WTC11 (cell line): ENCODE measurements at regions not wholly inside any gene's neighbourhood (a gene's known extent, or its start where the extent isn't known, plus 50 kb on each side); places are given as distances from the start of the nearest gene placed in this dataset.

Source experiments
- ATAC-seq: fragments of 200-7000 bp; cut with Tn5 transposase; 2 replicates; pipeline ENCODE4 v1.10.0; 2021; ENCODE audit warnings: mild to moderate bottlenecking, moderate library complexity
- CTCF ChIA-PET: fragments of 300-600 bp; sonication (Branson Sonifier 250); formaldehyde crosslinking; loops from one replicate; lab custom pipeline; 2021; ENCODE audit warnings: antibody characterized with exemption; lab: Charles Lee
- POLR2A ChIA-PET: fragments of 350-600 bp; sonication (Branson Sonifier 250); formaldehyde crosslinking; loops from one replicate; lab custom pipeline; 2021; ENCODE audit warnings: antibody characterized with exemption; lab: Charles Lee
- DNase-seq: peaks from one replicate; pipeline ENCODE4 v3.0.0; 2021; ENCODE audit warnings: low spot score
- H3K27ac Mint-ChIP-seq: 2 replicates; pipeline ENCODE4 v1.8.0; 2021; ENCODE audit warnings: mixed read lengths
- H3K27me3 Mint-ChIP-seq: 2 replicates; pipeline ENCODE4 v1.8.0; 2021; ENCODE audit warnings: low read depth, mild to moderate bottlenecking, moderate library complexity, mixed read lengths
- H3K36me3 Mint-ChIP-seq: 2 replicates; pipeline ENCODE4 v1.8.0; 2021; ENCODE audit warnings: mixed read lengths
- H3K4me1 Mint-ChIP-seq: 2 replicates; pipeline ENCODE4 v1.8.0; 2022; ENCODE audit warnings: mixed read lengths
- H3K4me3 Mint-ChIP-seq: 2 replicates; pipeline ENCODE4 v1.8.0; 2021; ENCODE audit warnings: mild to moderate bottlenecking, moderate library complexity, mixed read lengths
- H3K9me3 Mint-ChIP-seq: 2 replicates; pipeline ENCODE4 v1.8.0; 2021; ENCODE audit warnings: mixed read lengths
- CREB1 ChIP-seq: sonication (generic); formaldehyde crosslinking; IDR thresholded peaks from 2 replicates; pipeline ENCODE4 v1.8.0; 2023; ENCODE audit warnings: mild to moderate bottlenecking, missing genetic modification reagents
- FOXJ3 ChIP-seq: sonication (generic); formaldehyde crosslinking; IDR thresholded peaks from 2 replicates; pipeline ENCODE4 v1.9.0; 2021; ENCODE audit warnings: missing genetic modification reagents, mild to moderate bottlenecking, borderline replicate concordance
- FOXP1 ChIP-seq: sonication (generic); formaldehyde crosslinking; IDR thresholded peaks from 2 replicates; pipeline ENCODE4 v1.8.0; 2022; ENCODE audit warnings: missing genetic modification reagents, mild to moderate bottlenecking, moderate library complexity, borderline replicate concordance
- GABPB1 ChIP-seq: sonication (generic); formaldehyde crosslinking; IDR thresholded peaks from 2 replicates; pipeline ENCODE4 v1.8.1; 2023; ENCODE audit warnings: mild to moderate bottlenecking, missing genetic modification reagents
- IRF2 ChIP-seq: sonication (generic); formaldehyde crosslinking; IDR thresholded peaks from 2 replicates; pipeline ENCODE4 v1.8.0; 2022; ENCODE audit warnings: low read depth, missing genetic modification reagents, borderline replicate concordance
- NR2C2 ChIP-seq: sonication (generic); formaldehyde crosslinking; IDR thresholded peaks from 2 replicates; pipeline ENCODE4 v1.8.0; 2022; ENCODE audit warnings: mild to moderate bottlenecking, missing genetic modification reagents
- PRRX2 ChIP-seq: fragments of 250-450 bp; sonication (Bioruptor Pico); IDR thresholded peaks from 2 replicates; pipeline ENCODE4 v1.8.0; 2021; ENCODE audit warnings: mild to moderate bottlenecking
- RORB ChIP-seq: fragments of 250-450 bp; sonication (Bioruptor Pico); IDR thresholded peaks from 2 replicates; pipeline ENCODE4 v1.9.0; 2021; ENCODE audit warnings: mild to moderate bottlenecking
- SMAD3 ChIP-seq: sonication (generic); formaldehyde crosslinking; IDR thresholded peaks from 2 replicates; pipeline ENCODE4 v1.8.0; 2022; ENCODE audit warnings: missing genetic modification reagents, mild to moderate bottlenecking, borderline replicate concordance
- SOX15 ChIP-seq: fragments of 250-450 bp; sonication (Bioruptor Pico); IDR thresholded peaks from 2 replicates; pipeline ENCODE4 v1.9.0; 2021; ENCODE audit warnings: mild to moderate bottlenecking
- ZBTB21 ChIP-seq: sonication (generic); formaldehyde crosslinking; IDR thresholded peaks from 2 replicates; pipeline ENCODE4 v1.8.1; 2023; ENCODE audit warnings: mild to moderate bottlenecking, missing genetic modification reagents, borderline replicate concordance
- ZMAT4 ChIP-seq: fragments of 250-450 bp; sonication (Bioruptor Pico); IDR thresholded peaks from 2 replicates; pipeline ENCODE4 v1.9.0; 2021; ENCODE audit warnings: mild to moderate bottlenecking
- ZNF138 ChIP-seq: sonication (generic); formaldehyde crosslinking; conservative IDR thresholded peaks from 2 replicates; pipeline ENCODE4 v1.8.1; 2022; ENCODE audit warnings: mild to moderate bottlenecking, moderate library complexity, missing genetic modification reagents
- ZNF219 ChIP-seq: sonication (generic); formaldehyde crosslinking; IDR thresholded peaks from 2 replicates; pipeline ENCODE4 v1.8.0; 2023; ENCODE audit warnings: missing genetic modification reagents, mild to moderate bottlenecking, borderline replicate concordance
- ZNF396 ChIP-seq: fragments of 250-450 bp; sonication (Bioruptor Pico); IDR thresholded peaks from 2 replicates; pipeline ENCODE4 v1.8.0; 2021; ENCODE audit warnings: mild to moderate bottlenecking, moderate library complexity, borderline replicate concordance
- ZNF416 ChIP-seq: fragments of 250-450 bp; sonication (Bioruptor Pico); IDR thresholded peaks from 2 replicates; pipeline ENCODE4 v1.9.0; 2021; ENCODE audit warnings: mild to moderate bottlenecking, inconsistent platforms
- ZNF512 ChIP-seq: sonication (generic); formaldehyde crosslinking; IDR thresholded peaks from 2 replicates; pipeline ENCODE4 v1.8.1; 2022; ENCODE audit warnings: missing genetic modification reagents, borderline replicate concordance
- TF ChIP-seq, protein P1 (sequence below): fragments of 250-450 bp; sonication (Bioruptor Pico); IDR thresholded peaks from 2 replicates; pipeline ENCODE4 v1.8.0; 2021; ENCODE audit warnings: mild to moderate bottlenecking
- TF ChIP-seq, protein P2 (sequence below): sonication (generic); formaldehyde crosslinking; IDR thresholded peaks from 2 replicates; pipeline ENCODE4 v1.8.0; 2022; ENCODE audit warnings: mild to moderate bottlenecking, missing genetic modification reagents
- TF ChIP-seq, protein P3 (sequence below): sonication (generic); formaldehyde crosslinking; IDR thresholded peaks from 2 replicates; pipeline ENCODE4 v1.8.1; 2022; ENCODE audit warnings: mild to moderate bottlenecking, missing genetic modification reagents, moderate library complexity, borderline replicate concordance

DNA sequence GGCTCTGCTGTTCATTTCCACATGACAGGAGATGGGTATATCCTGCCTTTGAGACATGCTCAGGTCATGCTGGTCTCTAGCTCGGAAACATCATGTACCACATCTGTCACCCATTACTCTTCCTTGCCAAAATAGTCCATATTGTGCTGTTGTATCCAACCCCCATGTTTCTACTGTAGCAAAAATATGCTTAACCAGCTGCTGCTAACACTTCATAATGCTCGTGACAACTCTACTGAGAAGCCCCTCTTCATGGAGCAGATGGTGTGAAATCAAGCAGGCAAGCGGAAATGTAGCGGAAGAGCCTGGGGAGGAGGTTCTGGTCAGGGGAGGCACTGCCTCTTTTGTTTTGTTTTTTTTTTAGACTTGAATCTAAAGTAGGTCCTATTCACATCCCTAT, 82.9 kb downstream of the NPY start (continued):
- TF ChIP-seq FOXP1: no peak
- TF ChIP-seq RORB (CRISPR knock-in tag): no peak
- no peak for TF ChIP-seq ZNF512 (CRISPR knock-in tag)
- TF ChIP-seq ZNF416 (CRISPR knock-in tag): no peak
- TF ChIP-seq ZNF396 (CRISPR knock-in tag): no peak
- no peak for TF ChIP-seq FOXJ3 (CRISPR knock-in tag)
- no peak for TF ChIP-seq ZMAT4 (CRISPR knock-in tag)
- no peak for TF ChIP-seq ZBTB21
- TF ChIP-seq SOX15: no peak

GRCh38 chr7:24368161-24368560, 84.2 kb downstream of the NPY start:
- ChIA-PET POLR2A (no interaction called here), CTCF (interaction anchor here (0.7 to 0.8 kb wide), 2 partner anchors 20 to 50 kb away, joined by 3 read pairs; no protein-coding TSS in a partner anchor)
- Mint-ChIP-seq H3K4me1 (peaks cover 24% of the 10 kb centered on the region), H3K27me3 (no peaks in the 10 kb centered on the region; the same call in 1 of the 2 replicates), H3K36me3 (peaks cover 9% of the 10 kb centered on the region; the same call in 1 of the 2 replicates), H3K9me3 (peaks cover 8% of the 10 kb centered on the region), H3K4me3 (no peak overlapping the region), H3K27ac (no peak overlapping the region)
- no peak for ATAC-seq
- TF ChIP-seq IRF2 (CRISPR knock-in tag) (no peak), CREB1 (CRISPR knock-in tag) (no peak), ZNF138 (CRISPR knock-in tag) (no peak), ZNF219 (CRISPR knock-in tag) (no peak), SMAD3 (no peak)
- DNase-seq: no peak

DNA sequence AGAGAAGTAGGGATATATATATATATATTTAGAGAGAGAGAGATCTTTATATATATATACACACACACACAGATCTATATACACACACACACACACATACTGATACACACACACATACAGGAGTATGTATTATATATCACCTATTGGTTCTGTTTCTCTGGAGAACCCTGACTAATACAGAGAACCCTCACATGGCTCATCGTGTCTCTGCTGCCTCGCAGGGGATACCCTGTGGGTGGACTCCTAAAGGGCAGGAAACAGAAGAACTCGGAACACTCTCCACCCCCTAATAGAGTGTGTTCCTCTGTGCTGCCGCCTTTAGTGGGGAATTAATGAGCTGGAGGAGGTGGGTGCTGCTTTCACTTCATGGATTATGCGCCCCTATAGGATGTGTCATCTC, 86.6 kb downstream of the NPY start:
- TF ChIP-seq GABPB1 (CRISPR knock-in tag): no peak
- H3K27ac Mint-ChIP-seq: no peak overlapping the region
- no peak for ATAC-seq
- H3K4me1 Mint-ChIP-seq: peaks cover 45% of the 10 kb centered on the region
- peaks cover 9% of the 10 kb centered on the region; the same call in 1 of the 2 replicates for H3K36me3 Mint-ChIP-seq
- H3K9me3 Mint-ChIP-seq: peaks cover 8% of the 10 kb centered on the region
- H3K4me3 Mint-ChIP-seq: no peak overlapping the region
- ChIA-PET CTCF (interaction anchor here (1.3 to 1.5 kb wide), 2 partner anchors 10 to 52 kb away, joined by 4 to 7 read pairs; no protein-coding TSS in a partner anchor), POLR2A (no interaction called here)
- no peak for DNase-seq
- H3K27me3 Mint-ChIP-seq: no peaks in the 10 kb centered on the region; the same call in 1 of the 2 replicates

- H3K27ac Mint-ChIP-seq: no peak overlapping the region
- ATAC-seq (peak; percentile 54), DNase-seq (no peak)
- no peak overlapping the region for H3K4me3 Mint-ChIP-seq
- no peaks in the 10 kb centered on the region; the same call in 1 of the 2 replicates for H3K27me3 Mint-ChIP-seq
- CTCF ChIA-PET: interaction anchor here (0.8 to 2.2 kb wide), 7 partner anchors 8 to 416 kb away, joined by 3 to 12 read pairs (median 4); no protein-coding TSS in a partner anchor
- H3K36me3 Mint-ChIP-seq: peaks cover 9% of the 10 kb centered on the region; the same call in 1 of the 2 replicates
- H3K9me3 Mint-ChIP-seq: peaks cover 8% of the 10 kb centered on the region
- POLR2A ChIA-PET: interaction anchor here (0.9 kb wide), 1 partner anchor 8 kb away, joined by 3 read pairs; no protein-coding TSS in a partner anchor
- peaks cover 53% of the 10 kb centered on the region for H3K4me1 Mint-ChIP-seq
- TF ChIP-seq IRF2 (CRISPR knock-in tag): no peak
- TF ChIP-seq, protein P1, sequence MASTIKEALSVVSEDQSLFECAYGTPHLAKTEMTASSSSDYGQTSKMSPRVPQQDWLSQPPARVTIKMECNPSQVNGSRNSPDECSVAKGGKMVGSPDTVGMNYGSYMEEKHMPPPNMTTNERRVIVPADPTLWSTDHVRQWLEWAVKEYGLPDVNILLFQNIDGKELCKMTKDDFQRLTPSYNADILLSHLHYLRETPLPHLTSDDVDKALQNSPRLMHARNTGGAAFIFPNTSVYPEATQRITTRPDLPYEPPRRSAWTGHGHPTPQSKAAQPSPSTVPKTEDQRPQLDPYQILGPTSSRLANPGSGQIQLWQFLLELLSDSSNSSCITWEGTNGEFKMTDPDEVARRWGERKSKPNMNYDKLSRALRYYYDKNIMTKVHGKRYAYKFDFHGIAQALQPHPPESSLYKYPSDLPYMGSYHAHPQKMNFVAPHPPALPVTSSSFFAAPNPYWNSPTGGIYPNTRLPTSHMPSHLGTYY: no peak
- TF ChIP-seq ZNF138 (CRISPR knock-in tag): no peak
- TF ChIP-seq ZMAT4 (CRISPR knock-in tag): no peak
- TF ChIP-seq FOXP1: no peak
- no peak for TF ChIP-seq PRRX2 (CRISPR knock-in tag)
- TF ChIP-seq SMAD3: no peak
- TF ChIP-seq NR2C2: no peak
- TF ChIP-seq, protein P2, sequence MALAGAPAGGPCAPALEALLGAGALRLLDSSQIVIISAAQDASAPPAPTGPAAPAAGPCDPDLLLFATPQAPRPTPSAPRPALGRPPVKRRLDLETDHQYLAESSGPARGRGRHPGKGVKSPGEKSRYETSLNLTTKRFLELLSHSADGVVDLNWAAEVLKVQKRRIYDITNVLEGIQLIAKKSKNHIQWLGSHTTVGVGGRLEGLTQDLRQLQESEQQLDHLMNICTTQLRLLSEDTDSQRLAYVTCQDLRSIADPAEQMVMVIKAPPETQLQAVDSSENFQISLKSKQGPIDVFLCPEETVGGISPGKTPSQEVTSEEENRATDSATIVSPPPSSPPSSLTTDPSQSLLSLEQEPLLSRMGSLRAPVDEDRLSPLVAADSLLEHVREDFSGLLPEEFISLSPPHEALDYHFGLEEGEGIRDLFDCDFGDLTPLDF (CRISPR knock-in tag): no peak
- TF ChIP-seq RORB (CRISPR knock-in tag): no peak
- TF ChIP-seq, protein P3, sequence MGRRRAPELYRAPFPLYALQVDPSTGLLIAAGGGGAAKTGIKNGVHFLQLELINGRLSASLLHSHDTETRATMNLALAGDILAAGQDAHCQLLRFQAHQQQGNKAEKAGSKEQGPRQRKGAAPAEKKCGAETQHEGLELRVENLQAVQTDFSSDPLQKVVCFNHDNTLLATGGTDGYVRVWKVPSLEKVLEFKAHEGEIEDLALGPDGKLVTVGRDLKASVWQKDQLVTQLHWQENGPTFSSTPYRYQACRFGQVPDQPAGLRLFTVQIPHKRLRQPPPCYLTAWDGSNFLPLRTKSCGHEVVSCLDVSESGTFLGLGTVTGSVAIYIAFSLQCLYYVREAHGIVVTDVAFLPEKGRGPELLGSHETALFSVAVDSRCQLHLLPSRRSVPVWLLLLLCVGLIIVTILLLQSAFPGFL (CRISPR knock-in tag): no peak
- no peak for TF ChIP-seq FOXJ3 (CRISPR knock-in tag)
- TF ChIP-seq GABPB1 (CRISPR knock-in tag): no peak
These were observed 89.3 kb downstream of the NPY start for GRCh38 chr7:24372961-24373955.
